ENCODE measurements at regions not wholly inside any gene's neighbourhood (a gene's known extent, or its start where the extent isn't known, plus 50 kb on each side); places are given as distances from the start of the nearest gene placed in this dataset.

DNA sequence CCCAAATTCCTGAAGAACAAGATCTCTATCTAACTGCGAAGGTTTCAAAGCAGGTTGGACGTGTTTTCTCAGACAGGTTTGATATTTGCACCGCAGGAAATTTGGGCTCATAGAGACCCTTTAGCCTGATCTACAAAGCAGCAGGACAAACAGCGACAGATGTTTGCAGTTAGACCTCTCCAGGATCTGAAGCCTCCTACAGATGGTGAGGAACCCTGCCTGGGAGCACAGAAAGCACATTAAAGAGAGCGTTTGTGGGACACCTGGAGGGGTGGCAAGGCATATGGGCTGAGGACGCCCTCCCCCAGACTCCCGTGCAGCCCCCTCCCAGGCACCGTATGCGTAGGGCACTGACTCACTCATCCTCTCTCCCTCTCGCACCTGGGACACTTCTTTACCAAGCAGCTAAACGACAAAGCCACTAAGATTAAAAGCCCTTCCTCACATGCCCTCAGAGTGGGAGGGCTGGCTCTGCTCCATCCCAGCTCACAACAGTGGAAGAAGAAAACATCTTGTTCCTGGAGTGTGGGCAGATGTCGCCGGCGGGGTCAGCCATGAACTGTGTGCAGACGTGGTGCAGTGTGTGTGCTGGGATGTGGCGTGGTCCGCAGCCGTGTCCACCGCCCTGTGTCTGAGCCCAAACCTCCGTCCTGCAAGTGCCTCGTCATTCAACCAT, 249.7 kb upstream of the AFDN start:
- Histone ChIP-seq H3K9me3 (no peaks in the 10 kb centered on the region), H3K4me3 (no peak overlapping the region), H3K36me3 (ENCODE audit: low read depth) (no peaks in the 10 kb centered on the region), H3K4me1 (ENCODE audit: low read depth) (no peaks in the 10 kb centered on the region)
- ATAC-seq (no peak), DNase-seq (no peak)
- intact Hi-C loops (cut with DNase I, micrococcal nuclease), result no loop called here
- TF ChIP-seq, protein P1, sequence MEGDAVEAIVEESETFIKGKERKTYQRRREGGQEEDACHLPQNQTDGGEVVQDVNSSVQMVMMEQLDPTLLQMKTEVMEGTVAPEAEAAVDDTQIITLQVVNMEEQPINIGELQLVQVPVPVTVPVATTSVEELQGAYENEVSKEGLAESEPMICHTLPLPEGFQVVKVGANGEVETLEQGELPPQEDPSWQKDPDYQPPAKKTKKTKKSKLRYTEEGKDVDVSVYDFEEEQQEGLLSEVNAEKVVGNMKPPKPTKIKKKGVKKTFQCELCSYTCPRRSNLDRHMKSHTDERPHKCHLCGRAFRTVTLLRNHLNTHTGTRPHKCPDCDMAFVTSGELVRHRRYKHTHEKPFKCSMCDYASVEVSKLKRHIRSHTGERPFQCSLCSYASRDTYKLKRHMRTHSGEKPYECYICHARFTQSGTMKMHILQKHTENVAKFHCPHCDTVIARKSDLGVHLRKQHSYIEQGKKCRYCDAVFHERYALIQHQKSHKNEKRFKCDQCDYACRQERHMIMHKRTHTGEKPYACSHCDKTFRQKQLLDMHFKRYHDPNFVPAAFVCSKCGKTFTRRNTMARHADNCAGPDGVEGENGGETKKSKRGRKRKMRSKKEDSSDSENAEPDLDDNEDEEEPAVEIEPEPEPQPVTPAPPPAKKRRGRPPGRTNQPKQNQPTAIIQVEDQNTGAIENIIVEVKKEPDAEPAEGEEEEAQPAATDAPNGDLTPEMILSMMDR (IDR thresholded peaks at IDR 0.05), result no peak

DNA sequence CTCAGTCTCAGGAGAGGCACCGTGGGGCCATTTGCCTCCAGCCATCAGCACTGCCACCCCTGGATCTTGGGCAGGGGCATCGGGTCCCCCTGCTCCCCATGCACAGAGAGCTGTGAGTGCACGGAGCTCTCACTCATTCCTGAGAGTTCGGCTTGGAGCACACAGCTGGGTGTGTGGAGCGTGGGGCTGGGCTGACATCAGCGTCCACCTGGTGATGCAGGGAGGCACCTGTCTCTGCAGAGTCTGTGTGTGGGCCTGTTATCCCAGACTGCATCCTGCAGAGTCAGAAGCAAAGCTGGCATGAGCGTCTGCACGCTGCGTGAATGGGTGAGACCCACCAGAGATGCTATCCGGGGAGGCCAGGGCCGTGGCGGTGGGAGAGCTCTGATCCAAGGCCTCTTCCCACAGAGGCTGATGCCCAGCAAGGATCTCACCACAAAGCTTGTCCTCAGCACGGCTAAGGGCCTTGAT, 248.8 kb upstream of the AFDN start:
- H3K4me1 ChIP-seq (ENCODE audit: low read depth), result no peaks in the 10 kb centered on the region
- TF ChIP-seq, protein P1 (IDR thresholded peaks at IDR 0.05), result no peak
- no peaks in the 10 kb centered on the region for H3K9me3 ChIP-seq
- intact Hi-C loops (cut with DNase I, micrococcal nuclease), result no loop called here
- ATAC-seq (no peak), DNase-seq (no peak)
- no peak overlapping the region for H3K4me3 ChIP-seq
- H3K36me3 ChIP-seq (ENCODE audit: low read depth), result no peaks in the 10 kb centered on the region

DNA sequence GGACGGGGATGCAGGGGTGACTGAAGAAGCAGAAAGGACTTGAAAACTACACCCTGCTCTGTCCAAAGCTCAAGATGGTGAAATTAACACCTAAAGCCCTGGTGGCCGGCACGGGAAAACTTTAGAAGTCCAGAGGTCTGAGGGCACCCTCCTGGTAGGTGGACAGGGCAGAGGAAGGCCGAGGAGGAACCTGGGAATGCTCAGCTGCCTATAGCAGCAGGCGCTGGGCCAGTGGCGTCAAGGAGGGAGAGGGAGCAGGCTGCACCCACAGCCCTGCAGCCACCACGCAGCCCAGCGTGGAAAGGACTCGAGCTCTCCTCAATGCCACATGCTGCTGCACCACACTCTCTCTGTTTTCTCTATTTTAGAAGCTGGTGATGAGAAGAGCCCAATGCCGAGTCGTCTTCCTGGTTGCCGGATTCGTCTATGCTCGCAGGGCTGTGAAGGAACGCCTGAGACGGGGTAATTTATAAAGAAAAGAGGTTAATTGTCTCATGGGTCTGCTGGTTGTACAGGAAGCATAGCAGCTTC, 248.3 kb upstream of the AFDN start:
- TF ChIP-seq, protein P1 (IDR thresholded peaks at IDR 0.05), result no peak

DNA sequence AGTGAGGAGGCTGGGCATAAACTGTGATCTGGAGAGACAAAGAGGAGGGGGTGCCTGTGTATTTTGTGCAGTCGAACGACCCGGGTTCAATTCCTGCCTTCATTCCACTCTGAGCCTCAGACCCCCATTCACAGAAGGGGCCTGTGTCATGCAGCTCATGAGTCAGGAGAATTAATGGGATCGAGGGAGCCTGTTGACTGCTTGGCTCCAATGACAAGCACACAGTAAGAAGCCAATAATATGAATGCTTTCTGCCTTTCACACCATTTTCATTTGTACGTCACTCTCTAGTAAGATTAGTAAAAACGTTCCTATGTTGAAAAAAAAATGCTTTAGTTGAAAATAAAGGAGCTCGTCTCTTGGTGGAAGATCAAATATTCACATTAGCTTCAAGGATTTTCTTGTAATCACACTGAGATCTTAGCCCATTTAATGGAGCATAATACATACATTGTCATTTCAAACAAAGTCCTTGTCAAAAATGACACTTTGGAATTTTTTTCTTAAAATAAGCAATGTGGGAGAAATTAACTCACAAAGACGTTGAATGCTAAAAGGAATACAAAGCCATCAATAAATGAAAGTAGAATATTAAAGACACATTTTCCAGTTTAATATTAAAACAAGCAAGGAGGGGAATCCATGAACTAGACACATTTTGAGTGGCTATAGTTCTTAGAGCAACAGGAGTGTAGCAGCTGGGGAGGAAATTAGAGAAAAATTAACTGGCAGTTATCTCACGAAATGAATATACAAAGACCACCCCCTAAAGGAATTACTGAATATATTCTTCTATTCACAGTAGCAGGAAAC, 246.7 kb upstream of the AFDN start:
- no peak for ATAC-seq
- Histone ChIP-seq H3K36me3 (ENCODE audit: low read depth) (no peaks in the 10 kb centered on the region), H3K9me3 (peaks cover 5% of the 10 kb centered on the region), H3K4me3 (no peak overlapping the region), H3K4me1 (ENCODE audit: low read depth) (no peaks in the 10 kb centered on the region)
- TF ChIP-seq, protein P1 (IDR thresholded peaks at IDR 0.05), result no peak
- no peak for DNase-seq
- intact Hi-C loops (cut with DNase I, micrococcal nuclease), result no loop called here

More for the DNA sequence above, 248.3 kb upstream of the AFDN start:
- no peak overlapping the region for H3K4me3 ChIP-seq
- H3K36me3 ChIP-seq (ENCODE audit: low read depth), result no peaks in the 10 kb centered on the region
- no peaks in the 10 kb centered on the region for H3K4me1 ChIP-seq (ENCODE audit: low read depth)
- ATAC-seq (no peak), DNase-seq (no peak)
- intact Hi-C loops (cut with DNase I, micrococcal nuclease), result no loop called here
- H3K9me3 ChIP-seq, result peaks cover 3% of the 10 kb centered on the region

DNA sequence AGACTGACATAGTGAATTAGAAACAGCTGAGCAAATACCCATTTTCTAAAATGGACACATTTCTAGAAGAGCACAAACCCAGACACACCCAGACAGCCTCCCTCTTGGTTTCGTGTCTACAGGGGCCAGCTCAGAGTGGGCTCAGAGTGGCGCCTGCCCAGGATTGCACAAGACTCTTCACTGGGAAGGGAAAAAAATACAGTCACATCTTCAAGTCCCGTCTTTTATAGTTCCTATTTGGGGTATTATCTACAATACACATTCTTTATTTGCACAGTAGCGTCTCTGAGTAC, 246.1 kb upstream of the AFDN start:
- no peak for DNase-seq
- ATAC-seq, result no peak
- H3K4me1 ChIP-seq (ENCODE audit: low read depth), result no peaks in the 10 kb centered on the region
- intact Hi-C loops (cut with DNase I, micrococcal nuclease), result no loop called here
- H3K9me3 ChIP-seq, result peaks cover 5% of the 10 kb centered on the region
- no peak overlapping the region for H3K4me3 ChIP-seq
- TF ChIP-seq, protein P1 (IDR thresholded peaks at IDR 0.05), result no peak
- H3K36me3 ChIP-seq (ENCODE audit: low read depth), result no peaks in the 10 kb centered on the region

All from mucosa of descending colon (tissue), 3 donors.